HepG2 (cell line): ENCODE measurements at regions not wholly inside any gene's neighbourhood (a gene's known extent, or its start where the extent isn't known, plus 50 kb on each side); places are given as distances from the start of the nearest gene placed in this dataset.

Experiments
- ATAC-seq: fragments of 200-7000 bp; cut with Tn5 transposase; 3 replicates; pipeline ENCODE4 v1.9.1; 2020; ENCODE audit warnings: mild to moderate bottlenecking, moderate library complexity
- BruUV-seq: library from RNA; stranded (reverse); fragments of 400-500 nt; replicated peaks from 2 replicates; lab custom pipeline; 2021; lab: Mats Ljungman, UMichigan
- CTCF ChIA-PET: fragments of 300-600 bp; formaldehyde crosslinking; extraction: SDS; loops from one replicate; lab custom pipeline; 2021; ENCODE audit warnings: low total read pairs, inconsistent platforms, low intra/inter-chr PET ratio; lab: Yijun Ruan, JAX
- POLR2A ChIA-PET: fragments of 350-600 bp; sonication (Branson Sonifier 250); formaldehyde crosslinking; loops from one replicate; lab custom pipeline; 2020; ENCODE audit warnings: antibody characterized with exemption, inconsistent platforms; lab: Yijun Ruan, JAX
- DNase-seq: peaks from one replicate; pipeline ENCODE4 v3.0.0-alpha.2; 2015; ENCODE audit warnings: low spot score
- FAIRE-seq: peaks from 3 replicates; lab custom pipeline; 2011; peaks lifted over from hg19 to GRCh38; lab: Jason Lieb, UNC
- H2AFZ ChIP-seq: one replicate; pipeline ENCODE4 v1.6.1; 2011; ENCODE audit warnings: low read length, inconsistent platforms
- H3K27ac ChIP-seq: fragments of 300-600 bp; 3 replicates; pipeline ENCODE4 v1.8.0; 2011; ENCODE audit warnings: mixed run types, mild to moderate bottlenecking, mixed read lengths, low read length, inconsistent platforms; ENCODE audit not compliant: insufficient read depth; ENCODE audit errors: extremely low read length
- H3K27me3 ChIP-seq, 2 experiments: fragments of 200-600 bp in 1 of 2; 2 replicates in 1 of 2; 3 replicates in 1 of 2; pipeline versions ENCODE4 v1.6.0 to v1.8.0; 2011; ENCODE audit warnings: low read length in 2 of 2, mild to moderate bottlenecking in 2 of 2, moderate library complexity in 2 of 2, inconsistent platforms in 1 of 2; ENCODE audit not compliant: insufficient read depth in 2 of 2, control insufficient read depth in 1 of 2
- H3K36me3 ChIP-seq, 2 experiments: fragments of 200-600 bp in 1 of 2; replicated peaks in 1 of 2; 2 replicates in 1 of 2; 3 replicates in 1 of 2; pipeline versions ENCODE4 v1.5.1 to v1.8.0; 2011; ENCODE audit warnings: low read length in 2 of 2, inconsistent platforms in 1 of 2; ENCODE audit not compliant: insufficient read depth in 2 of 2, control insufficient read depth in 1 of 2
- H3K4me1 ChIP-seq: 2 replicates; pipeline ENCODE4 v1.5.1; 2012; ENCODE audit warnings: low read length, inconsistent platforms; ENCODE audit not compliant: insufficient read depth
- H3K4me2 ChIP-seq: 2 replicates; pipeline ENCODE4 v1.6.0; 2011; ENCODE audit warnings: low read depth, low read length, inconsistent platforms
- H3K4me3 ChIP-seq, 3 experiments: fragments of 200-600 bp in 1 of 3; sonication (generic), shearing (Covaris generic) in 1 of 3; replicated peaks in 1 of 3; 2 replicates each; pipeline ENCODE4 v1.5.1; 2011 to 2016; ENCODE audit warnings: low read length in 3 of 3, inconsistent platforms in 2 of 3, low read depth in 2 of 3, mild to moderate bottlenecking in 2 of 3, control low read depth in 1 of 3, mixed read lengths in 1 of 3; ENCODE audit not compliant: insufficient read depth in 1 of 3
- H3K79me2 ChIP-seq: one replicate; pipeline ENCODE4 v1.6.1; 2011; ENCODE audit warnings: low read length, inconsistent platforms; ENCODE audit not compliant: insufficient read depth
- H3K9ac ChIP-seq: 2 replicates; pipeline ENCODE4 v1.6.0; 2011; ENCODE audit warnings: mild to moderate bottlenecking, low read depth, low read length, inconsistent platforms; ENCODE audit not compliant: insufficient read depth
- H3K9me3 ChIP-seq: 2 replicates; pipeline ENCODE4 v1.5.1; 2012; ENCODE audit warnings: mild to moderate bottlenecking, low read length
- H4K20me1 ChIP-seq: 2 replicates; pipeline ENCODE4 v1.6.0; 2011; ENCODE audit warnings: inconsistent platforms, mild to moderate bottlenecking, low read length, moderate library complexity; ENCODE audit not compliant: insufficient read depth
- CENPX ChIP-seq: sonication (generic); formaldehyde crosslinking; IDR thresholded peaks from 2 replicates; pipeline ENCODE4 v1.9.0; 2021; ENCODE audit warnings: mild to moderate bottlenecking, missing genetic modification reagents, moderate library complexity
- LBX2 ChIP-seq: sonication (generic); formaldehyde crosslinking; IDR thresholded peaks from 2 replicates; pipeline ENCODE4 v1.5.0; 2020; ENCODE audit warnings: missing genetic modification reagents, mild to moderate bottlenecking, borderline replicate concordance
- ZNF160 ChIP-seq: sonication (generic); formaldehyde crosslinking; IDR thresholded peaks from 2 replicates; pipeline ENCODE4 v1.8.0; 2022; ENCODE audit warnings: mild to moderate bottlenecking, inconsistent platforms, missing genetic modification reagents
- ZNF589 ChIP-seq: sonication (generic); formaldehyde crosslinking; conservative IDR thresholded peaks from 2 replicates; pipeline ENCODE4 v1.8.0; 2022; ENCODE audit warnings: mild to moderate bottlenecking, moderate library complexity, missing genetic modification reagents
- ZSCAN29 ChIP-seq: sonication (generic); formaldehyde crosslinking; conservative IDR thresholded peaks from 2 replicates; pipeline ENCODE4 v1.4.0; 2020; ENCODE audit warnings: mild to moderate bottlenecking, missing genetic modification reagents
- in situ Hi-C: cut with HindIII; loops from 2 replicates; pipeline ENCODE4 v1.10.0; 2017; ENCODE audit warnings: low pct_unique_long_range_greater_than_20kb; ENCODE audit not compliant: extremely low pct_ligation_motif_present
- intact Hi-C: fragments of 100-400 bp; cut with micrococcal nuclease; formaldehyde crosslinking; loops from one replicate; pipeline ENCODE4 v1.10.0; 2022; ENCODE audit not compliant: unreplicated experiment

GRCh38 chr2:175628243-175628642 lies 373.8 kb downstream of the LNPK start:
- in situ Hi-C loops = no loop called here
- no peaks in the 10 kb centered on the region for H3K9me3 ChIP-seq
- no peaks in the 10 kb centered on the region for H4K20me1 ChIP-seq
- TF ChIP-seq LBX2 (no peak), CENPX (no peak)
- TF ChIP-seq, all 625 proteins: peak for 0
- CTCF ChIA-PET = no interaction called here
- H3K79me2 ChIP-seq = no peaks in the 10 kb centered on the region
- no peak overlapping the region for H3K27ac ChIP-seq
- ATAC-seq (no peak), FAIRE-seq (no peak), DNase-seq (no peak)
- no TSS peak for BruUV-seq
- H3K4me1 ChIP-seq = peaks cover 39% of the 10 kb centered on the region
- no peak overlapping the region for H3K4me3 ChIP-seq
- H3K27me3 ChIP-seq = no peaks in the 10 kb centered on the region
- no peak overlapping the region for H3K4me2 ChIP-seq
- intact Hi-C loops = no loop called here
- no peak overlapping the region for H3K9ac ChIP-seq
- POLR2A ChIA-PET = no interaction called here
- no peaks in the 10 kb centered on the region for H3K36me3 ChIP-seq
- no peak overlapping the region for H2AFZ ChIP-seq

- Histone ChIP-seq H3K4me1 (peaks cover 34% of the 10 kb centered on the region), H2AFZ (no peak overlapping the region), H3K36me3 (no peaks in the 10 kb centered on the region), H3K9ac (no peak overlapping the region), H3K79me2 (no peaks in the 10 kb centered on the region), H3K27ac (no peak overlapping the region), H4K20me1 (no peaks in the 10 kb centered on the region), H3K4me2 (no peak overlapping the region), H3K9me3 (no peaks in the 10 kb centered on the region), H3K4me3 (no peak overlapping the region), H3K27me3 (no peaks in the 10 kb centered on the region)
- FAIRE-seq = no peak
- BruUV-seq = no TSS peak
- ATAC-seq = no peak
- CTCF ChIA-PET = no interaction called here
- TF ChIP-seq ZNF160 (CRISPR knock-in tag) (no peak), ZNF589 (CRISPR knock-in tag) (no peak), ZSCAN29 (CRISPR knock-in tag) (no peak)
- in situ Hi-C loops (no loop called here), intact Hi-C loops (no loop called here)
- no peak for DNase-seq
- POLR2A ChIA-PET = interaction anchor here (1.3 to 1.5 kb wide), 2 partner anchors 15 to 21 kb away, joined by 4 to 5 read pairs; no protein-coding TSS in a partner anchor
Observed at GRCh38 chr2:175627405-175627804, 374.7 kb downstream of the LNPK start.
